BE2C (cell line): ENCODE measurements at regions not wholly inside any gene's neighbourhood (a gene's known extent, or its start where the extent isn't known, plus 50 kb on each side); places are given as distances from the start of the nearest gene placed in this dataset.

Experiments used
- DNase-seq: peaks from one replicate; pipeline ENCODE4 v3.0.0-alpha.2; 2020
- H3K27me3 ChIP-seq: fragments of 250-450 bp; sonication (Bioruptor Pico); 2 replicates; pipeline ENCODE4 v1.5.1; 2020; ENCODE audit warnings: mild to moderate bottlenecking
- H3K36me3 ChIP-seq: fragments of 250-450 bp; sonication (Bioruptor Pico); 2 replicates; pipeline ENCODE4 v1.5.1; 2020; ENCODE audit warnings: mild to moderate bottlenecking
- H3K4me1 ChIP-seq: fragments of 250-450 bp; sonication (Bioruptor Pico); 2 replicates; pipeline ENCODE4 v1.5.1; 2020
- H3K4me3 ChIP-seq: 2 replicates; pipeline ENCODE4 v1.5.1; 2011; ENCODE audit warnings: low read depth, low read length
- H3K9me3 ChIP-seq: fragments of 250-450 bp; sonication (Bioruptor Pico); 2 replicates; pipeline ENCODE4 v1.5.1; 2020
- CTCF ChIP-seq: IDR thresholded peaks from 2 replicates; pipeline ENCODE4 v1.5.1; 2012; ENCODE audit warnings: mild to moderate bottlenecking, low read depth, low read length

GRCh38 chr17:56699186-56699894 is 105.8 kb downstream of the NOG start:
- H3K4me3 ChIP-seq: no peak overlapping the region
- DNase-seq: no peak

DNA sequence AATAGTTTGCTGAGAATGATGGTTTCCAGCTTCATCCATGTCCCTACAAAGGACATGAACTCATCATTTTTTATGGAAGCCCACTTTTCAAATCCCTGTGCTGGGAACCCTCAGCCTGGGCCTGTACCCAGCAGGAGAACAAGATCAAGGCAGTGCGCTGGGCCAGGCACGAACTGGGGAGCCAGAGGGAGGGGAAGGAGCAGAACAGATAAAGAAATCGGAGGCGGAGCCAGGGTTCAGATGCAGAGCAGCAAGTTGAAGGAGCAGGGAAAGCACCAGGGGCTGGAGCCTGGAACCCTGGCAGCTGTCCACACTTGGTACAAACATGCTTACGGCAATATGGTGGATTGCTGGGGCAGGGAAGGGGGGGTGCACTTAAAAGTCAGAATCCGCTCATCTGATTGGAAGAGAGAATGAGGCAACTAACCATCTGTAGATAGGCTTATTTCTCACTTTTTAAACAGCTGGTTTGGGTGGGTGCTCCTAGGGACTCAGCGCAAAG is 107.5 kb downstream of the NOG start:
- H3K4me1 ChIP-seq: no peaks in the 10 kb centered on the region
- H3K27me3 ChIP-seq: no peaks in the 10 kb centered on the region; the same call in 1 of the 2 replicates
- no peak for DNase-seq
- H3K9me3 ChIP-seq: no peaks in the 10 kb centered on the region
- H3K36me3 ChIP-seq: no peaks in the 10 kb centered on the region
- no peak for TF ChIP-seq CTCF
- H3K4me3 ChIP-seq: no peak overlapping the region

More at GRCh38 chr17:56699186-56699894, 105.8 kb downstream of the NOG start:
- H3K9me3 ChIP-seq: no peaks in the 10 kb centered on the region
- no peak for TF ChIP-seq CTCF
- no peaks in the 10 kb centered on the region for H3K4me1 ChIP-seq
- H3K27me3 ChIP-seq: no peaks in the 10 kb centered on the region; the same call in 1 of the 2 replicates
- H3K36me3 ChIP-seq: no peaks in the 10 kb centered on the region

GRCh38 chr17:56707312-56708219 is 114.1 kb downstream of the NOG start:
- Histone ChIP-seq H3K4me1 (no peaks in the 10 kb centered on the region), H3K4me3 (no peak overlapping the region), H3K27me3 (peaks cover 16% of the 10 kb centered on the region), H3K36me3 (no peaks in the 10 kb centered on the region), H3K9me3 (no peaks in the 10 kb centered on the region)
- DNase-seq: no peak
- no peak for TF ChIP-seq CTCF

DNA sequence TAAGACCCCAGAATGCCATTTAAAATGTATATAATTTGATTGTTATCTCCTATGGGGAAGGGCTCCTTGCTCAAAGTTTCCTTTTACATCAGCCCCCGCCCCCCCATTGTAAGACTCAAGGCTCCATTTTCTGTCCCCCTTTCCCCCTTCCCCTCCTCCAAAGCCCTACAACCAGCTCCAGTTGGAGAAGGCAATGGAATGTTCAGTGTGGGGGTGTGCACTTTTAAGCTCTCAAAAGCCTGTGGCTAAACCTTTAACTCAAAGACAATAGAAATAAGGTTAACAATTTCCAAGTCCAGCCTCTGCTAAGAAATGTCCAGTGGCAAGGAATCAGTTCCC is 114.7 kb downstream of the NOG start:
- H3K36me3 ChIP-seq: no peaks in the 10 kb centered on the region
- H3K27me3 ChIP-seq: peaks cover 16% of the 10 kb centered on the region
- H3K9me3 ChIP-seq: no peaks in the 10 kb centered on the region
- DNase-seq: no peak
- H3K4me3 ChIP-seq: no peak overlapping the region
- no peak for TF ChIP-seq CTCF
- H3K4me1 ChIP-seq: no peaks in the 10 kb centered on the region

- no peak for TF ChIP-seq CTCF
- Histone ChIP-seq H3K4me1 (no peaks in the 10 kb centered on the region), H3K36me3 (no peaks in the 10 kb centered on the region), H3K27me3 (peaks cover 16% of the 10 kb centered on the region), H3K4me3 (no peak overlapping the region), H3K9me3 (no peaks in the 10 kb centered on the region)
- DNase-seq: no peak
Observed at GRCh38 chr17:56708670-56709410, 115.3 kb downstream of the NOG start.
